Uterus (tissue), 3 donors: ENCODE measurements at regions not wholly inside any gene's neighbourhood (a gene's known extent, or its start where the extent isn't known, plus 50 kb on each side); places are given as distances from the start of the nearest gene placed in this dataset.
"Not testable (repeated sequence)": the region's sequence is repeated elsewhere in the genome, so short reads cannot be mapped to it uniquely, and the experiment has no call there.

Experiments
- DNase-seq, 2 donors: peaks; one replicate each; pipeline ENCODE4 v3.0.0-alpha.2; 2019 to 2020
- H3K27ac ChIP-seq, 2 donors: fragments of 200-600 bp; sonication (generic); 1 replicate in 1 of 2; 2 replicates in 1 of 2; pipeline ENCODE4 v1.5.1; 2016 to 2018
- H3K27me3 ChIP-seq, 2 donors: fragments of 200-600 bp; sonication (generic); one replicate each; pipeline ENCODE4 v1.5.1; 2018 to 2019; ENCODE audit warnings: control low read depth in 1 of 2
- H3K36me3 ChIP-seq, 2 donors: fragments of 200-600 bp; sonication (generic); one replicate each; pipeline ENCODE4 v1.5.1; 2019; ENCODE audit warnings: control low read depth in 1 of 2
- H3K4me1 ChIP-seq, 2 donors: fragments of 200-600 bp; sonication (generic); one replicate each; pipeline ENCODE4 v1.5.1; 2018 to 2019; ENCODE audit warnings: control low read depth in 1 of 2
- H3K4me3 ChIP-seq, 2 donors: fragments of 200-600 bp; sonication (generic); 1 replicate in 1 of 2; 2 replicates in 1 of 2; pipeline ENCODE4 v1.5.1; 2018 to 2019; ENCODE audit warnings: mild to moderate bottlenecking in 1 of 2
- H3K9me3 ChIP-seq, 2 donors: fragments of 200-600 bp; sonication (generic); one replicate each; pipeline ENCODE4 v1.5.1; 2019; ENCODE audit warnings: control low read depth in 1 of 2
- POLR2A ChIP-seq, 2 donors: fragments of 450-650 bp; IDR thresholded peaks; one replicate each; pipeline ENCODE4 v1.6.1; 2016; ENCODE audit warnings: antibody characterized with exemption in 2 of 2, mild to moderate bottlenecking in 1 of 2, moderate library complexity in 1 of 2
- intact Hi-C: fragments of 100-400 bp; cut with DNase I; formaldehyde crosslinking; loops from one replicate; pipeline ENCODE4 v1.15.1; 2023; ENCODE audit warnings: low total_unique reads
- TF ChIP-seq, protein P1 (sequence below), 4 experiments: fragments of 200-600 bp in 2 of 4; fragments of 450-650 bp in 2 of 4; sonication (generic) in 2 of 4; IDR thresholded peaks; one replicate each; pipeline ENCODE4 v1.5.1; 2016 to 2019; ENCODE audit warnings: antibody characterized with exemption in 4 of 4, mild to moderate bottlenecking in 2 of 4, moderate library complexity in 1 of 4
- donor health status: DM: yes; HTN: yes; CAD: no.

DNA sequence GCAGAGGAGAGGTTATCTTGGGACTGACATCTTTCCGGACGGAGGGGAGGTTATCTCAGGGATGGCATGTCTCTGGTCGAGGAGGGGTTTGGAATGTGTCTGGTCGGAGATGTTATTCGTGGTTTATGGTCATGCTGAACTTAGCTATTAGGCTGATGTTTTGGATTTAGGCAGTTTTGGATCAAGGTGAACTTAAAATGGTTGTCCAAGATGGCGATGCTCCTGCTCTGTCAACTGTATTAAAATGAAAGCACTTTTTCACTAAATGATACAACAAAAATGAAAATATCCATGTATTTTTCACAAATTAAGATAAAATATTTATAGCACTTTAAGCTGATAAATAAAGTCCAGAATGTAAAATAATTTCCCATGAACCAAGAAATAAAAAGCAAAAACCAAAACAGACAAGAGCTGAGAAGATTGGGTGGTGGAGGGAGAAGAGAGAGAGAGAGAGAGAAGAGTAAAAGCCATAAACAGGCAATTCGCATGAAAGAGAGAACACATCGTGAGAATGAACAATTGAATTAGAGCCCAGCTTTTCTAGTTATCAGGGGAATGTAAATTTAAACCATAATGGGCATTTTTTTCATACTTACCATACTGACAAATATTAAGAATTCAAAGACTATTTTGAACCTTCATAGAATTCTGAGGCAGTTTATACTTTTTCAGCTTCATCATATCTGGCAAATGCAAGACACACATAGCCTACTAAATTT, 2236.0 kb upstream of the AGA start:
- no peaks in the 10 kb centered on the region for H3K4me1 ChIP-seq
- TF ChIP-seq, protein P1, sequence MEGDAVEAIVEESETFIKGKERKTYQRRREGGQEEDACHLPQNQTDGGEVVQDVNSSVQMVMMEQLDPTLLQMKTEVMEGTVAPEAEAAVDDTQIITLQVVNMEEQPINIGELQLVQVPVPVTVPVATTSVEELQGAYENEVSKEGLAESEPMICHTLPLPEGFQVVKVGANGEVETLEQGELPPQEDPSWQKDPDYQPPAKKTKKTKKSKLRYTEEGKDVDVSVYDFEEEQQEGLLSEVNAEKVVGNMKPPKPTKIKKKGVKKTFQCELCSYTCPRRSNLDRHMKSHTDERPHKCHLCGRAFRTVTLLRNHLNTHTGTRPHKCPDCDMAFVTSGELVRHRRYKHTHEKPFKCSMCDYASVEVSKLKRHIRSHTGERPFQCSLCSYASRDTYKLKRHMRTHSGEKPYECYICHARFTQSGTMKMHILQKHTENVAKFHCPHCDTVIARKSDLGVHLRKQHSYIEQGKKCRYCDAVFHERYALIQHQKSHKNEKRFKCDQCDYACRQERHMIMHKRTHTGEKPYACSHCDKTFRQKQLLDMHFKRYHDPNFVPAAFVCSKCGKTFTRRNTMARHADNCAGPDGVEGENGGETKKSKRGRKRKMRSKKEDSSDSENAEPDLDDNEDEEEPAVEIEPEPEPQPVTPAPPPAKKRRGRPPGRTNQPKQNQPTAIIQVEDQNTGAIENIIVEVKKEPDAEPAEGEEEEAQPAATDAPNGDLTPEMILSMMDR (IDR thresholded peaks at IDR 0.05): no peak
- TF ChIP-seq POLR2A (IDR thresholded peaks at IDR 0.05): no peak

DNA sequence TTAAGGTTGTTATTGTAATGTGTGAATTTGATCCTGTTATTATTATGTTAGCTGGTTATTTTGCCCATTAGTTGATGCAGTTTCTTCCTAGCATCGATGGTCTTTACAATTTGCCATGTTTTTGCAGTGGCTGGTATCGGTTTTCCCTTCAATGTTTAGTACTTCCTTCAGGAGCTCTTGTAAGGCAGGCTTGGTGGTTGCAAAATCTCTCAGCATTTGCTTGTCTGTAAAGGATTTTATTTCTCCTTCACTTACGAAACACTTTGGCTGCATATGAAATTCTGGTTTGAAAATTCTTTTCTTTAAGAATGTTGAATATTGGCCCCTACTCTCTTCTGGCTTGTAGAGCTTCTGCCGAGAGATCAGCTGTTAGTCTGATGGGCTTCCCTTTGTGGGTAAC, 2241.4 kb upstream of the AGA start:
- H3K4me3 ChIP-seq, intact Hi-C loops, H3K36me3 ChIP-seq, H3K27me3 ChIP-seq, H3K9me3 ChIP-seq, H3K27ac ChIP-seq, DNase-seq, H3K4me1 ChIP-seq: not testable (repeated sequence)

More for the DNA sequence above, 2236.0 kb upstream of the AGA start:
- Histone ChIP-seq H3K36me3 (no peaks in the 10 kb centered on the region), H3K4me3 (no peak overlapping the region), H3K27ac (no peak overlapping the region), H3K27me3 (no peaks in the 10 kb centered on the region), H3K9me3 (no peaks in the 10 kb centered on the region)
- no peak for DNase-seq
- intact Hi-C loops: no loop called here

DNA sequence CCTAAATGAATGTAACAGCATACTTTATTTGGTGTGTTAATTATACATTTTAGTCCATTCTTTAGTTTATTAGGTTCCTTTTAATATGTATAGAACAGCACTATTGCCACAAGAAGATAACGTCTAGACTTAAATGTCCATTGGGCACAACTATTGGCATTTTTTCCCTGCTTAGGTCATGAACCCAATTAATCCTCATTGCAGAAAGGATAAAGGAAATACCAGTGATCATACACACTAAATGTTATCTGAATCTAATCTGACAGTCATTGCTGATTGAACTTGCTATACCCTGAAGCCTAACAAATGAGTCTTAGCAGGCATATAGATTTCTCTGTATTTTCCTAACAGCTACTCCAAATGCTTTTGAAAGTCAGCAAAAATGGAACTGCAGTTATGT, 2250.0 kb upstream of the AGA start:
- Histone ChIP-seq H3K9me3 (no peaks in the 10 kb centered on the region), H3K27ac (no peak overlapping the region), H3K27me3 (no peaks in the 10 kb centered on the region), H3K4me1 (no peaks in the 10 kb centered on the region), H3K36me3 (no peaks in the 10 kb centered on the region), H3K4me3 (no peak overlapping the region)
- no peak for DNase-seq
- TF ChIP-seq, protein P1 (IDR thresholded peaks at IDR 0.05): no peak
- TF ChIP-seq POLR2A (IDR thresholded peaks at IDR 0.05): no peak
- intact Hi-C loops: no loop called here

DNA sequence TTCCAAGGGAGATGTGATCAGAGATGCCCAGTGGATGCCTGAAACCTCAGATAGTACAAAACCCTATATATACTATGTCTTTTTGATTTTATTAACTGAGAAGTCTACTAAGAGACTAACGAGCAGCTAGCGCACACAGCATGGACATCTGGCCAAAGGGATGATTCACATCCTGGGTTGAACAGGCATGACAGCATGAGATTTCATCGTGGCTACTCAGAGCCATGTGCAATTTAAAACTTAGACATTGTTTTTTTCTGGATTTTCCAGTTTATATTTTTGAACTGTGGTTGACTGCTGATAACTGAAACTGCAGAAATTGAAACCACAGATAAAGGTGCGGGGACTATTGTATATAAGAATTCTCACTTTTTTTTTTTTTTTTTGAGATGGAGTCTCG, 2252.9 kb upstream of the AGA start:
- TF ChIP-seq POLR2A (IDR thresholded peaks at IDR 0.05): no peak
- TF ChIP-seq, protein P1 (IDR thresholded peaks at IDR 0.05): no peak
- H3K36me3 ChIP-seq: no peaks in the 10 kb centered on the region
- H3K4me3 ChIP-seq: no peak overlapping the region
- H3K27me3 ChIP-seq: no peaks in the 10 kb centered on the region
- H3K27ac ChIP-seq: no peak overlapping the region
- H3K4me1 ChIP-seq: no peaks in the 10 kb centered on the region
- no peaks in the 10 kb centered on the region for H3K9me3 ChIP-seq
- DNase-seq: no peak
- intact Hi-C loops: no loop called here

DNA sequence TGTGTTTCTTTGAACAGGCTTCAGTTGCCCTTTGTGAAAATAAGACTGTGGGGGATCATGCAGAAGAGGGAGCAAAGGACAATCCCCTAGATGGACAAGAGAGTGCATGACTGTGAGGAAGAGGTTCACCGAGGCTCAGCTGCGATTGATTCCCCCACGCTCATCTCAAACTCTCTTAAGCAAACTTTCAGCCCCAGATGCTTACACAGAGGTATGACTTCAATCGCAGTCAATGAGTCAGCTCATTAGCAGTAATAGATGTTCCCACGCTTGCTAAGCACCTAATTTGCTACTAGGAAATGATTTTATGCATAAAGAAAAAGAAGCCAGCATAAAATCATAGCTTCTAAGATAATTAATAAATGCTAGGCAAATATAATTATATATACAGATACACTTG, 2256.1 kb upstream of the AGA start:
- no peak overlapping the region for H3K4me3 ChIP-seq
- H3K9me3 ChIP-seq: no peaks in the 10 kb centered on the region
- intact Hi-C loops: no loop called here
- H3K4me1 ChIP-seq: no peaks in the 10 kb centered on the region
- no peaks in the 10 kb centered on the region for H3K27me3 ChIP-seq
- no peak for TF ChIP-seq POLR2A (IDR thresholded peaks at IDR 0.05)
- TF ChIP-seq, protein P1 (IDR thresholded peaks at IDR 0.05): no peak
- H3K36me3 ChIP-seq: no peaks in the 10 kb centered on the region
- DNase-seq: no peak
- H3K27ac ChIP-seq: no peak overlapping the region
